Activated naive CD8-positive, alpha-beta T cell treated with anti-CD3 and anti-CD28 coated beads, Interleukin-2, amount 10 ng/mL, durations not matched to agents 7 days and 5 days (primary cell): ENCODE measurements at regions not wholly inside any gene's neighbourhood (a gene's known extent, or its start where the extent isn't known, plus 50 kb on each side); places are given as distances from the start of the nearest gene placed in this dataset.
"Not testable (repeated sequence)": the region's sequence is repeated elsewhere in the genome, so short reads cannot be mapped to it uniquely, and the experiment has no call there.

Source experiments
- ATAC-seq: fragments of 150-1000 bp; cut with Tn5 transposase; one replicate; pipeline ENCODE4 v1.10.0; 2021; ENCODE audit warnings: low read depth, moderate library complexity
- POLR2A ChIA-PET: fragments of 350-600 bp; sonication (Branson Sonifier 250); formaldehyde crosslinking; loops from one replicate; lab custom pipeline; 2021; ENCODE audit warnings: antibody characterized with exemption; lab: Charles Lee
- DNase-seq: peaks from one replicate; pipeline ENCODE4 v3.0.0; 2021
- H3K27ac Mint-ChIP-seq: one replicate; pipeline ENCODE4 v1.8.0; 2022; ENCODE audit warnings: mild to moderate bottlenecking, mixed read lengths
- H3K27me3 Mint-ChIP-seq: one replicate; pipeline ENCODE4 v1.8.0; 2022; ENCODE audit warnings: mild to moderate bottlenecking, moderate library complexity, mixed read lengths
- H3K36me3 Mint-ChIP-seq: one replicate; pipeline ENCODE4 v1.8.0; 2021; ENCODE audit warnings: mild to moderate bottlenecking, mixed read lengths
- H3K4me1 Mint-ChIP-seq: one replicate; pipeline ENCODE4 v1.8.0; 2021; ENCODE audit warnings: mixed read lengths
- H3K4me3 Mint-ChIP-seq: one replicate; pipeline ENCODE4 v1.8.0; 2022; ENCODE audit warnings: mild to moderate bottlenecking, moderate library complexity, mixed read lengths
- H3K9me3 Mint-ChIP-seq: one replicate; pipeline ENCODE4 v1.8.0; 2021; ENCODE audit warnings: mixed read lengths

GRCh38 chr2:223155956-223156355, 104.0 kb downstream of the KCNE4 start:
- DNase-seq (no peak), ATAC-seq (no peak)
- H3K4me3 Mint-ChIP-seq: no peak overlapping the region
- POLR2A ChIA-PET: no interaction called here
- no peak overlapping the region for H3K27ac Mint-ChIP-seq
- H3K4me1 Mint-ChIP-seq: no peaks in the 10 kb centered on the region
- H3K27me3 Mint-ChIP-seq: peaks cover 2% of the 10 kb centered on the region
- no peaks in the 10 kb centered on the region for H3K9me3 Mint-ChIP-seq
- H3K36me3 Mint-ChIP-seq: no peaks in the 10 kb centered on the region

- Mint-ChIP-seq H3K36me3 (no peaks in the 10 kb centered on the region), H3K4me1 (no peaks in the 10 kb centered on the region), H3K27me3 (no peaks in the 10 kb centered on the region), H3K4me3 (no peak overlapping the region), H3K27ac (no peak overlapping the region), H3K9me3 (no peaks in the 10 kb centered on the region)
- no peak for ATAC-seq
- no peak for DNase-seq
- POLR2A ChIA-PET: no interaction called here
These were observed 110.0 kb downstream of the KCNE4 start for GRCh38 chr2:223161873-223162458.

- DNase-seq: no peak
- H3K27me3 Mint-ChIP-seq: no peaks in the 10 kb centered on the region
- peaks cover 2% of the 10 kb centered on the region for H3K9me3 Mint-ChIP-seq
- H3K27ac Mint-ChIP-seq: no peak overlapping the region
- H3K4me1 Mint-ChIP-seq: no peaks in the 10 kb centered on the region
- no peak for ATAC-seq
- H3K4me3 Mint-ChIP-seq: no peak overlapping the region
- POLR2A ChIA-PET: no interaction called here
- no peaks in the 10 kb centered on the region for H3K36me3 Mint-ChIP-seq
These were observed 113.6 kb downstream of the KCNE4 start for GRCh38 chr2:223165423-223166214.

- no peak overlapping the region for H3K27ac Mint-ChIP-seq
- no peak for ATAC-seq
- H3K36me3 Mint-ChIP-seq: no peaks in the 10 kb centered on the region
- no peaks in the 10 kb centered on the region for H3K27me3 Mint-ChIP-seq
- DNase-seq: no peak
- H3K9me3 Mint-ChIP-seq: peaks cover 2% of the 10 kb centered on the region
- H3K4me1 Mint-ChIP-seq: no peaks in the 10 kb centered on the region
- H3K4me3 Mint-ChIP-seq: no peak overlapping the region
- POLR2A ChIA-PET: no interaction called here
These were observed 114.2 kb downstream of the KCNE4 start for GRCh38 chr2:223166215-223166493.

GRCh38 chr2:223166983-223167650, 115.1 kb downstream of the KCNE4 start:
- ATAC-seq (no peak), DNase-seq (no peak)
- H3K36me3 Mint-ChIP-seq: no peaks in the 10 kb centered on the region
- POLR2A ChIA-PET: no interaction called here
- H3K4me3 Mint-ChIP-seq: no peak overlapping the region
- peaks cover 2% of the 10 kb centered on the region for H3K9me3 Mint-ChIP-seq
- no peaks in the 10 kb centered on the region for H3K4me1 Mint-ChIP-seq
- H3K27me3 Mint-ChIP-seq: no peaks in the 10 kb centered on the region
- H3K27ac Mint-ChIP-seq: no peak overlapping the region

- no peaks in the 10 kb centered on the region for H3K27me3 Mint-ChIP-seq
- H3K9me3 Mint-ChIP-seq: peaks cover 2% of the 10 kb centered on the region
- H3K36me3 Mint-ChIP-seq: no peaks in the 10 kb centered on the region
- DNase-seq (no peak), ATAC-seq (no peak)
- POLR2A ChIA-PET: no interaction called here
- H3K4me1 Mint-ChIP-seq: no peaks in the 10 kb centered on the region
- H3K27ac Mint-ChIP-seq: no peak overlapping the region
- H3K4me3 Mint-ChIP-seq: no peak overlapping the region
These were observed 118.0 kb downstream of the KCNE4 start for GRCh38 chr2:223169830-223170605.

GRCh38 chr2:223176970-223177369, 125.0 kb downstream of the KCNE4 start:
- Mint-ChIP-seq H3K27ac (no peak overlapping the region), H3K9me3 (no peaks in the 10 kb centered on the region), H3K27me3 (no peaks in the 10 kb centered on the region), H3K36me3 (no peaks in the 10 kb centered on the region), H3K4me1 (no peaks in the 10 kb centered on the region), H3K4me3 (no peak overlapping the region)
- ATAC-seq (no peak), DNase-seq (no peak)
- POLR2A ChIA-PET: no interaction called here

- POLR2A ChIA-PET: no interaction called here
- no peak for DNase-seq
- no peaks in the 10 kb centered on the region for H3K27me3 Mint-ChIP-seq
- no peaks in the 10 kb centered on the region for H3K36me3 Mint-ChIP-seq
- no peak for ATAC-seq
- no peaks in the 10 kb centered on the region for H3K4me1 Mint-ChIP-seq
- H3K9me3 Mint-ChIP-seq: no peaks in the 10 kb centered on the region
- H3K4me3 Mint-ChIP-seq: no peak overlapping the region
- H3K27ac Mint-ChIP-seq: no peak overlapping the region
These were observed 128.5 kb downstream of the KCNE4 start for GRCh38 chr2:223180463-223180862.

- no peaks in the 10 kb centered on the region for H3K27me3 Mint-ChIP-seq
- H3K36me3 Mint-ChIP-seq: no peaks in the 10 kb centered on the region
- POLR2A ChIA-PET: no interaction called here
- no peak overlapping the region for H3K4me3 Mint-ChIP-seq
- no peak for ATAC-seq
- H3K27ac Mint-ChIP-seq: no peak overlapping the region
- DNase-seq: no peak
- H3K9me3 Mint-ChIP-seq: no peaks in the 10 kb centered on the region
- no peaks in the 10 kb centered on the region for H3K4me1 Mint-ChIP-seq
These were observed 129.6 kb downstream of the KCNE4 start for GRCh38 chr2:223181561-223181960.

GRCh38 chr2:223182356-223182755, 130.4 kb downstream of the KCNE4 start:
- POLR2A ChIA-PET: no interaction called here
- no peak for DNase-seq
- ATAC-seq: no peak
- no peak overlapping the region for H3K27ac Mint-ChIP-seq
- no peaks in the 10 kb centered on the region for H3K4me1 Mint-ChIP-seq
- no peaks in the 10 kb centered on the region for H3K9me3 Mint-ChIP-seq
- H3K27me3 Mint-ChIP-seq: no peaks in the 10 kb centered on the region
- H3K36me3 Mint-ChIP-seq: no peaks in the 10 kb centered on the region
- no peak overlapping the region for H3K4me3 Mint-ChIP-seq

GRCh38 chr2:223185638-223186037, 133.6 kb downstream of the KCNE4 start:
- H3K9me3 Mint-ChIP-seq: no peaks in the 10 kb centered on the region
- no peaks in the 10 kb centered on the region for H3K36me3 Mint-ChIP-seq
- no peak for ATAC-seq
- no peak overlapping the region for H3K4me3 Mint-ChIP-seq
- POLR2A ChIA-PET: no interaction called here
- no peaks in the 10 kb centered on the region for H3K4me1 Mint-ChIP-seq
- H3K27ac Mint-ChIP-seq: no peak overlapping the region
- no peaks in the 10 kb centered on the region for H3K27me3 Mint-ChIP-seq
- no peak for DNase-seq

GRCh38 chr2:223187256-223187655, 135.3 kb downstream of the KCNE4 start:
- H3K9me3 Mint-ChIP-seq: no peaks in the 10 kb centered on the region
- no peaks in the 10 kb centered on the region for H3K27me3 Mint-ChIP-seq
- no peak for DNase-seq
- ATAC-seq: no peak
- no peak overlapping the region for H3K4me3 Mint-ChIP-seq
- H3K4me1 Mint-ChIP-seq: no peaks in the 10 kb centered on the region
- no peaks in the 10 kb centered on the region for H3K36me3 Mint-ChIP-seq
- H3K27ac Mint-ChIP-seq: no peak overlapping the region
- POLR2A ChIA-PET: no interaction called here

- H3K9me3 Mint-ChIP-seq, ATAC-seq, H3K27me3 Mint-ChIP-seq, H3K27ac Mint-ChIP-seq, H3K4me3 Mint-ChIP-seq, DNase-seq, POLR2A ChIA-PET, H3K36me3 Mint-ChIP-seq, H3K4me1 Mint-ChIP-seq: not testable (repeated sequence)
These were observed 138.7 kb downstream of the KCNE4 start for GRCh38 chr2:223190561-223191206.
